ENCODE measurements at regions not wholly inside any gene's neighbourhood (a gene's known extent, or its start where the extent isn't known, plus 50 kb on each side); places are given as distances from the start of the nearest gene placed in this dataset.

DNA sequence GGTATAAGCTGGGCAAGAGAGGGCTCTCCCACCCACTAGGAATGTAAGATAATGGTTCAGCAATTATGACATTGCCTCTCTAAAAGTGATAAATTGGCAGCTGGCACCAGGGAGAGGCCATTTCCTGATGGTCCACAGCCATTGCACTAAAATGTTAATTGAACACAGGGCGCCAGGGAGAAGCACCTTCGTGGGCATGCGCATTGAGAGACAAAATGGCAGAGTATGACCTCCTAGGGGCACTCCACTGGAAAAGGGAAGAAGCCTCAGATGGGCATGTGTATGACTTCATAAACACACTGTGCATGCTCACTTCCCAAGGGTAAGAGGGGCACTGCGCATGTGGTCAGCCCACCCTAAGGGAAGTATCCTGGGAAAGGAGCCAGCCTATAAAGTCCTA is 419.2 kb downstream of the AGTPBP1 start:
- WGBS, 2 experiments (ENCODE audit: extremely low coverage in 2 of 2, insufficient read length in 1 of 2) = 60% methylated on average over 2 of the region's 4 CpGs; no CpG with 5 or more reads in 1 of the 2 experiments
- no TSS peak for BruUV-seq (replicated peaks)
- no peak overlapping the region for H3K4ac ChIP-seq (ENCODE audit: low read depth, low read length)
- H4K91ac ChIP-seq (ENCODE audit: insufficient read depth, low read depth, low read length) = no peak overlapping the region
- no peak overlapping the region for H2AK9ac ChIP-seq (replicated peaks; ENCODE audit: low read depth, low read length, poor library complexity)
- intact Hi-C loops (cut with micrococcal nuclease) (no loop called here), dilution Hi-C loops (cut with HindIII; ENCODE audit: low sequenced_read_pairs, unreplicated experiment) (no loop called here), in situ Hi-C loops (cut with MboI; ENCODE audit: low sequenced_read_pairs) (no loop called here)
- no peak overlapping the region for H3K27ac ChIP-seq (ENCODE audit: insufficient read depth, low read length)
- ATAC-seq (ENCODE audit: low read depth) (no peak), DNase-seq (no peak)
- POLR2A ChIA-PET (ENCODE audit: unreplicated experiment) = no interaction called here
- H3K23ac ChIP-seq (ENCODE audit: low read depth, low read length) = no peak overlapping the region
- H4K20me1 ChIP-seq (ENCODE audit: insufficient read depth, low read length) = no peaks in the 10 kb centered on the region
- no peak overlapping the region for H3K9ac ChIP-seq (ENCODE audit: low read depth, low read length)
- no peak overlapping the region for H3K18ac ChIP-seq (ENCODE audit: low read depth, low read length)
- H2AFZ ChIP-seq (replicated peaks; ENCODE audit: low read length, poor library complexity) = no peak overlapping the region
- no peak for TF ChIP-seq SMC3 (IDR thresholded peaks at IDR 0.05; ENCODE audit: low read depth, low read length)
- no peak for TF ChIP-seq MAZ (IDR thresholded peaks at IDR 0.05; ENCODE audit: borderline replicate concordance, low read depth, low read length)
- TF ChIP-seq RCOR1 (IDR thresholded peaks at IDR 0.05; ENCODE audit: insufficient replicate concordance, low read length) = no peak
- no peak for TF ChIP-seq USF2 (IDR thresholded peaks at IDR 0.05; ENCODE audit: low read depth, low read length)
- TF ChIP-seq NFE2L2 (IDR thresholded peaks at IDR 0.05; ENCODE audit: low read depth, low read length) = no peak
- no peak for TF ChIP-seq POLR2A (IDR thresholded peaks at IDR 0.05; ENCODE audit: low read depth, low read length)
- TF ChIP-seq FOS (IDR thresholded peaks at IDR 0.05; ENCODE audit: low read depth, low read length) = no peak
- TF ChIP-seq BHLHE40 (IDR thresholded peaks at IDR 0.05; ENCODE audit: low read depth, low read length) = no peak
- TF ChIP-seq CEBPB (IDR thresholded peaks at IDR 0.05; ENCODE audit: low read depth, low read length) = no peak
- no peak for TF ChIP-seq CHD1 (IDR thresholded peaks at IDR 0.05; ENCODE audit: low read depth, low read length)
- TF ChIP-seq RFX5 (IDR thresholded peaks at IDR 0.05; ENCODE audit: low read depth, low read length) = no peak
- TF ChIP-seq MAFK (IDR thresholded peaks at IDR 0.05; ENCODE audit: low read depth, low read length) = no peak
- no peak for TF ChIP-seq RAD21 (IDR thresholded peaks at IDR 0.05; ENCODE audit: low read length)
- H3K4me1 ChIP-seq (ENCODE audit: control insufficient read depth, insufficient read depth, low read length) = no peaks in the 10 kb centered on the region
- H3K4me2 ChIP-seq (ENCODE audit: low read depth, low read length) = no peak overlapping the region
- no peak overlapping the region for H2BK120ac ChIP-seq (ENCODE audit: low read depth, low read length)
- H2BK5ac ChIP-seq (ENCODE audit: low read depth, low read length, poor library complexity, severe bottlenecking) = no peak overlapping the region
- no peak overlapping the region for H3K4me3 ChIP-seq (ENCODE audit: insufficient read depth, low read depth, low read length)
- H4K8ac ChIP-seq (ENCODE audit: low read depth in 2 of 2, low read length in 2 of 2) = no peak overlapping the region
- no peak overlapping the region for H4K5ac ChIP-seq (ENCODE audit: low read depth, low read length)
- H3K79me1 ChIP-seq (ENCODE audit: low read depth in 1 of 2, low read length in 2 of 2) = no peaks in the 10 kb centered on the region
- no peak overlapping the region for H2BK20ac ChIP-seq (ENCODE audit: low read depth, low read length)
- H3K9me1 ChIP-seq (ENCODE audit: insufficient read depth, low read length) = no peaks in the 10 kb centered on the region
- CTCF ChIA-PET = no interaction called here
- no peak overlapping the region for H3K14ac ChIP-seq (replicated peaks; ENCODE audit: low read depth, low read length)
- peaks cover 24% of the 10 kb centered on the region for H3K9me3 ChIP-seq (ENCODE audit: control insufficient read depth, insufficient read depth, low read length)
- no peak overlapping the region for H2BK15ac ChIP-seq (ENCODE audit: low read depth, low read length)
- H3K27me3 ChIP-seq (ENCODE audit: control insufficient read depth, insufficient read depth, low read length) = no peaks in the 10 kb centered on the region
- H3K56ac ChIP-seq (ENCODE audit: extremely low read depth, insufficient read depth, low read length) = no peak overlapping the region
- no peaks in the 10 kb centered on the region for H3K36me3 ChIP-seq (ENCODE audit: control insufficient read depth, insufficient read depth, low read length)
- no peak overlapping the region for H2AK5ac ChIP-seq (ENCODE audit: low read depth, low read length)
